HUES48 (cell line): ENCODE measurements at regions not wholly inside any gene's neighbourhood (a gene's known extent, or its start where the extent isn't known, plus 50 kb on each side); places are given as distances from the start of the nearest gene placed in this dataset.

Source experiments
- H3K27ac ChIP-seq: one replicate; pipeline ENCODE4 v1.7.0; 2013; ENCODE audit warnings: low read depth, low read length, inconsistent platforms
- H3K27me3 ChIP-seq: 2 replicates; pipeline ENCODE4 v1.6.1; 2013; ENCODE audit warnings: mild to moderate bottlenecking, low read length; ENCODE audit not compliant: control insufficient read depth, insufficient read depth
- H3K36me3 ChIP-seq: 2 replicates; pipeline ENCODE4 v1.6.1; 2013; ENCODE audit warnings: low read length; ENCODE audit not compliant: control insufficient read depth, insufficient read depth
- H3K4me1 ChIP-seq: 2 replicates; pipeline ENCODE4 v1.6.1; 2013; ENCODE audit warnings: mild to moderate bottlenecking, low read length; ENCODE audit not compliant: control insufficient read depth, insufficient read depth
- H3K4me3 ChIP-seq: 2 replicates; pipeline ENCODE4 v1.5.1; 2013; ENCODE audit warnings: mild to moderate bottlenecking, low read depth, low read length
- H3K9ac ChIP-seq: 2 replicates; pipeline ENCODE4 v1.6.1; 2013; ENCODE audit warnings: mild to moderate bottlenecking, low read depth, low read length, moderate library complexity
- H3K9me3 ChIP-seq: 2 replicates; pipeline ENCODE4 v1.6.1; 2013; ENCODE audit warnings: low read length; ENCODE audit not compliant: control insufficient read depth, insufficient read depth

- Histone ChIP-seq H3K27ac (no peak overlapping the region), H3K9me3 (no peaks in the 10 kb centered on the region), H3K9ac (no peak overlapping the region), H3K4me1 (0 out of 2 replicates have a peak, but pooled peaks cover 6% of the 10 kb centered on the region), H3K27me3 (no peaks in the 10 kb centered on the region), H3K36me3 (no peaks in the 10 kb centered on the region), H3K4me3 (no peak overlapping the region)
Measured at GRCh38 chr14:97428808-97429440, 631.7 kb downstream of the VRK1 start.

GRCh38 chr14:97432586-97432985 lies 635.4 kb downstream of the VRK1 start:
- Histone ChIP-seq H3K9me3 (no peaks in the 10 kb centered on the region), H3K9ac (no peak overlapping the region), H3K4me1 (no peaks in the 10 kb centered on the region), H3K4me3 (no peak overlapping the region), H3K36me3 (no peaks in the 10 kb centered on the region), H3K27ac (no peak overlapping the region), H3K27me3 (no peaks in the 10 kb centered on the region)

- Histone ChIP-seq H3K9me3 (no peaks in the 10 kb centered on the region), H3K4me1 (no peaks in the 10 kb centered on the region), H3K27ac (no peak overlapping the region), H3K27me3 (no peaks in the 10 kb centered on the region), H3K4me3 (no peak overlapping the region), H3K9ac (no peak overlapping the region), H3K36me3 (no peaks in the 10 kb centered on the region)
Measured at GRCh38 chr14:97441740-97442362, 644.7 kb downstream of the VRK1 start.

GRCh38 chr14:97442363-97442762 lies 645.2 kb downstream of the VRK1 start:
- Histone ChIP-seq H3K36me3 (no peaks in the 10 kb centered on the region), H3K9ac (no peak overlapping the region)

GRCh38 chr14:97443412-97443811 lies 646.2 kb downstream of the VRK1 start:
- no peak overlapping the region for H3K9ac ChIP-seq
- no peak overlapping the region for H3K27ac ChIP-seq
- H3K36me3 ChIP-seq: no peaks in the 10 kb centered on the region
- no peaks in the 10 kb centered on the region for H3K9me3 ChIP-seq
- no peak overlapping the region for H3K4me3 ChIP-seq
- H3K4me1 ChIP-seq: no peaks in the 10 kb centered on the region
- H3K27me3 ChIP-seq: no peaks in the 10 kb centered on the region

More at GRCh38 chr14:97442363-97442762, 645.2 kb downstream of the VRK1 start:
- no peak overlapping the region for H3K4me3 ChIP-seq
- H3K4me1 ChIP-seq: no peaks in the 10 kb centered on the region
- no peak overlapping the region for H3K27ac ChIP-seq
- no peaks in the 10 kb centered on the region for H3K27me3 ChIP-seq
- no peaks in the 10 kb centered on the region for H3K9me3 ChIP-seq

- H3K9ac ChIP-seq: no peak overlapping the region
- no peaks in the 10 kb centered on the region for H3K36me3 ChIP-seq
- H3K4me1 ChIP-seq: no peaks in the 10 kb centered on the region
- no peaks in the 10 kb centered on the region for H3K9me3 ChIP-seq
- H3K27ac ChIP-seq: no peak overlapping the region
- H3K4me3 ChIP-seq: no peak overlapping the region
- no peaks in the 10 kb centered on the region for H3K27me3 ChIP-seq
Measured at GRCh38 chr14:97444248-97444647, 647.1 kb downstream of the VRK1 start.

- H3K4me1 ChIP-seq: no peaks in the 10 kb centered on the region
- no peak overlapping the region for H3K9ac ChIP-seq
- no peaks in the 10 kb centered on the region for H3K36me3 ChIP-seq
- no peak overlapping the region for H3K4me3 ChIP-seq
- H3K9me3 ChIP-seq: no peaks in the 10 kb centered on the region
- H3K27me3 ChIP-seq: no peaks in the 10 kb centered on the region
- H3K27ac ChIP-seq: no peak overlapping the region
Measured at GRCh38 chr14:97445367-97445766, 648.2 kb downstream of the VRK1 start.

GRCh38 chr14:97446087-97446486 lies 648.9 kb downstream of the VRK1 start:
- Histone ChIP-seq H3K9me3 (no peaks in the 10 kb centered on the region), H3K4me3 (no peak overlapping the region), H3K4me1 (no peaks in the 10 kb centered on the region), H3K27me3 (no peaks in the 10 kb centered on the region), H3K9ac (no peak overlapping the region), H3K36me3 (no peaks in the 10 kb centered on the region), H3K27ac (no peak overlapping the region)

- H3K27me3 ChIP-seq: peaks cover 5% of the 10 kb centered on the region
- H3K36me3 ChIP-seq: no peaks in the 10 kb centered on the region
- no peak overlapping the region for H3K9ac ChIP-seq
- no peaks in the 10 kb centered on the region for H3K4me1 ChIP-seq
- no peak overlapping the region for H3K27ac ChIP-seq
- H3K4me3 ChIP-seq: no peak overlapping the region
- H3K9me3 ChIP-seq: no peaks in the 10 kb centered on the region
Measured at GRCh38 chr14:97452314-97452713, 655.1 kb downstream of the VRK1 start.

GRCh38 chr14:97453991-97454390 lies 656.8 kb downstream of the VRK1 start:
- peaks cover 8% of the 10 kb centered on the region for H3K4me1 ChIP-seq
- no peak overlapping the region for H3K27ac ChIP-seq
- no peaks in the 10 kb centered on the region for H3K36me3 ChIP-seq
- H3K9ac ChIP-seq: no peak overlapping the region
- H3K27me3 ChIP-seq: peaks cover 17% of the 10 kb centered on the region
- no peaks in the 10 kb centered on the region for H3K9me3 ChIP-seq
- H3K4me3 ChIP-seq: no peak overlapping the region

- H3K4me1 ChIP-seq: peaks cover 11% of the 10 kb centered on the region
- H3K9me3 ChIP-seq: no peaks in the 10 kb centered on the region
- H3K36me3 ChIP-seq: no peaks in the 10 kb centered on the region
- no peak overlapping the region for H3K4me3 ChIP-seq
- H3K9ac ChIP-seq: no peak overlapping the region
- peaks cover 25% of the 10 kb centered on the region for H3K27me3 ChIP-seq
- no peak overlapping the region for H3K27ac ChIP-seq
Measured at GRCh38 chr14:97456462-97456861, 659.3 kb downstream of the VRK1 start.
